H1 (cell line): ENCODE measurements at regions not wholly inside any gene's neighbourhood (a gene's known extent, or its start where the extent isn't known, plus 50 kb on each side); places are given as distances from the start of the nearest gene placed in this dataset.
A peak's percentile ranks its signal among the peaks of the same experiment; 100 is the strongest.

Experiments
- CHD2 ChIP-seq: IDR thresholded peaks from 2 replicates; pipeline ENCODE4 v1.6.1; 2012; ENCODE audit warnings: low read length, improper control_type of control experiment
- CHD7 ChIP-seq: fragments of 300-600 bp; sonication (generic); IDR thresholded peaks from 2 replicates; pipeline ENCODE4 v1.7.1; 2012; ENCODE audit warnings: low read length, moderate library complexity, mild to moderate bottlenecking, inconsistent platforms; ENCODE audit not compliant: insufficient replicate concordance

- TF ChIP-seq CHD7 (peak; percentile 76), CHD2 (no peak)
These were observed 71.2 kb upstream of the PRDM1 start (continued) for GRCh38 chr6:106014955-106015354.
